HEK293 (cell line): ENCODE measurements at regions not wholly inside any gene's neighbourhood (a gene's known extent, or its start where the extent isn't known, plus 50 kb on each side); places are given as distances from the start of the nearest gene placed in this dataset.

Experiments used
- CTCF ChIA-PET: fragments of 350-600 bp; formaldehyde crosslinking; extraction: SDS; loops from one replicate; lab custom pipeline; 2021; ENCODE audit warnings: antibody characterized with exemption; lab: Yijun Ruan, JAX
- POLR2A ChIA-PET: fragments of 300-600 bp; formaldehyde crosslinking; extraction: SDS; loops from one replicate; lab custom pipeline; 2020; ENCODE audit warnings: antibody characterized with exemption, inconsistent platforms; lab: Yijun Ruan, JAX
- H3K27ac ChIP-seq: fragments of 200-500 bp; sonication (Bioruptor generic); 2 replicates; pipeline ENCODE4 v1.5.1; 2014; ENCODE audit warnings: low read depth, low read length, control low read depth, inconsistent platforms; ENCODE audit errors: extremely low read depth
- H3K36me3 ChIP-seq, 2 experiments: fragments of 200-500 bp in 1 of 2; sonication (Bioruptor generic) in 1 of 2; 1 replicate in 1 of 2; 2 replicates in 1 of 2; pipeline ENCODE4 v1.5.1; 2014 to 2017; ENCODE audit warnings: inconsistent platforms in 2 of 2, low read length in 2 of 2; ENCODE audit not compliant: control insufficient read depth in 2 of 2, insufficient read depth in 1 of 2
- H3K4me1 ChIP-seq: fragments of 200-500 bp; sonication (Bioruptor generic); 2 replicates; pipeline ENCODE4 v1.5.1; 2014; ENCODE audit warnings: mild to moderate bottlenecking, low read length, inconsistent platforms; ENCODE audit not compliant: control insufficient read depth, insufficient read depth
- H3K4me3 ChIP-seq: 2 replicates; pipeline ENCODE4 v1.5.1; 2011; ENCODE audit warnings: low read depth, mild to moderate bottlenecking, control low read depth, low read length, moderate library complexity
- H3K9me3 ChIP-seq: fragments of 200-500 bp; sonication (Bioruptor generic); 2 replicates; pipeline ENCODE4 v1.5.1; 2014; ENCODE audit warnings: low read depth, low read length, inconsistent platforms; ENCODE audit not compliant: control insufficient read depth, insufficient read depth
- FEZF1 ChIP-seq: fragments of 450-650 bp; formaldehyde crosslinking; IDR thresholded peaks from 2 replicates; pipeline ENCODE4 v1.5.1; 2016; ENCODE audit warnings: missing biosample characterization, missing genetic modification characterization
- KLF9 ChIP-seq: fragments of 450-650 bp; formaldehyde crosslinking; IDR thresholded peaks from 2 replicates; pipeline ENCODE4 v1.5.1; 2016; ENCODE audit warnings: missing biosample characterization, missing genetic modification characterization, low read depth
- OSR2 ChIP-seq: fragments of 450-650 bp; formaldehyde crosslinking; IDR thresholded peaks from 2 replicates; pipeline ENCODE4 v1.5.1; 2016; ENCODE audit warnings: missing biosample characterization, missing genetic modification characterization
- ZBTB17 ChIP-seq: fragments of 450-650 bp; formaldehyde crosslinking; IDR thresholded peaks from 2 replicates; pipeline ENCODE4 v1.5.1; 2016; ENCODE audit warnings: missing biosample characterization, missing genetic modification characterization
- ZBTB20 ChIP-seq: fragments of 450-650 bp; formaldehyde crosslinking; IDR thresholded peaks from 2 replicates; pipeline ENCODE4 v1.5.1; 2016; ENCODE audit warnings: missing biosample characterization, missing genetic modification characterization
- ZNF10 ChIP-seq: fragments of 450-650 bp; formaldehyde crosslinking; IDR thresholded peaks from 2 replicates; pipeline ENCODE4 v1.5.1; 2017; ENCODE audit warnings: missing biosample characterization, missing genetic modification characterization
- ZNF157 ChIP-seq: fragments of 450-650 bp; formaldehyde crosslinking; IDR thresholded peaks from 2 replicates; pipeline ENCODE4 v1.5.1; 2016; ENCODE audit warnings: missing biosample characterization, missing genetic modification characterization
- ZNF202 ChIP-seq: fragments of 450-650 bp; formaldehyde crosslinking; IDR thresholded peaks from 2 replicates; pipeline ENCODE4 v1.5.1; 2016; ENCODE audit warnings: missing biosample characterization, missing genetic modification characterization, borderline replicate concordance
- ZNF274 ChIP-seq, 2 experiments: fragments of 200-500 bp in 1 of 2; fragments of 450-650 bp in 1 of 2; sonication (Bioruptor generic) in 1 of 2; formaldehyde crosslinking in 1 of 2; IDR thresholded peaks; 2 replicates each; pipeline versions ENCODE4 v1.5.1 to v1.6.1; 2014 to 2016; ENCODE audit warnings: borderline replicate concordance in 1 of 2, inconsistent platforms in 1 of 2, low read length in 1 of 2, missing biosample characterization in 1 of 2, missing genetic modification characterization in 1 of 2
- ZNF394 ChIP-seq: fragments of 450-650 bp; formaldehyde crosslinking; IDR thresholded peaks from 2 replicates; pipeline ENCODE4 v1.5.1; 2016; ENCODE audit warnings: missing biosample characterization, missing genetic modification characterization, mild to moderate bottlenecking, moderate library complexity, borderline replicate concordance
- ZNF48 ChIP-seq: fragments of 450-650 bp; formaldehyde crosslinking; IDR thresholded peaks from 2 replicates; pipeline ENCODE4 v1.5.1; 2016; ENCODE audit warnings: missing biosample characterization, missing genetic modification characterization
- ZNF549 ChIP-seq: fragments of 450-650 bp; IDR thresholded peaks from 2 replicates; pipeline ENCODE4 v1.5.1; 2018; ENCODE audit warnings: missing biosample characterization, missing genetic modification characterization, mild to moderate bottlenecking, inconsistent platforms, moderate library complexity
- ZNF561 ChIP-seq: fragments of 450-650 bp; IDR thresholded peaks from 2 replicates; pipeline ENCODE4 v1.5.1; 2018; ENCODE audit warnings: missing biosample characterization, missing genetic modification characterization, borderline replicate concordance
- ZNF777 ChIP-seq: fragments of 450-650 bp; formaldehyde crosslinking; IDR thresholded peaks from 2 replicates; pipeline ENCODE4 v1.5.1; 2017; ENCODE audit warnings: missing biosample characterization, missing genetic modification characterization, borderline replicate concordance
- TF ChIP-seq, protein P1 (sequence below): fragments of 450-650 bp; formaldehyde crosslinking; IDR thresholded peaks from 2 replicates; pipeline ENCODE4 v1.5.1; 2016; ENCODE audit warnings: missing biosample characterization, missing genetic modification characterization, borderline replicate concordance
- TF ChIP-seq, protein P2 (sequence below): fragments of 450-650 bp; formaldehyde crosslinking; conservative IDR thresholded peaks from 2 replicates; pipeline ENCODE4 v1.5.1; 2016; ENCODE audit warnings: low read depth, missing biosample characterization, missing genetic modification characterization
- TF ChIP-seq, protein P3 (sequence below): fragments of 450-650 bp; formaldehyde crosslinking; IDR thresholded peaks from 2 replicates; pipeline ENCODE4 v1.5.1; 2016; ENCODE audit warnings: missing biosample characterization, missing genetic modification characterization
- TF ChIP-seq, protein P4 (sequence below): fragments of 450-650 bp; formaldehyde crosslinking; IDR thresholded peaks from 2 replicates; pipeline ENCODE4 v1.5.1; 2016; ENCODE audit warnings: missing biosample characterization, missing genetic modification characterization
- TF ChIP-seq, protein P5 (sequence below): fragments of 450-650 bp; formaldehyde crosslinking; IDR thresholded peaks from 2 replicates; pipeline ENCODE4 v1.5.1; 2016; ENCODE audit warnings: missing biosample characterization, missing genetic modification characterization, borderline replicate concordance

DNA sequence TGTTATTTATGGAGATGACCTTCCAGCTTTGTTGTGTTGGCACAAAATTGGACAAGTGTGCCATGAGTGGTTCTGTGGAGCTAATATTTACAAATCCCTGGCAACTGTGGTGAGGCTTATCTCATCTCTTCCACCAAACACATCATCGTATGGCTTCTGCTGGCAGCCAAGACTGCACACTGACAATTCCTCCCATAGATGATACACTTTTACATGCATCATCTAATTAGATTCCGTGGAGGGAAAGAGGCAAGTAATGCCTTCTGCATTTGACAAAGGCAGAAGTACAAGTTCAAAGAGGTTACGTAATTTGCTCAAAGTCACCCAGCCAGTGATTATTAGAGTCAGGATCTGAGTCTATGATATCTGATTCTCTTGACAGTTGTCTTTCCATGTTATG lies 62.7 kb upstream of the KIRREL3 start:
- H3K4me3 ChIP-seq = no peak overlapping the region
- H3K27ac ChIP-seq = no peak overlapping the region
- no peaks in the 10 kb centered on the region for H3K4me1 ChIP-seq
- POLR2A ChIA-PET = no interaction called here
- H3K36me3 ChIP-seq = no peaks in the 10 kb centered on the region
- no peaks in the 10 kb centered on the region for H3K9me3 ChIP-seq
- no peak for TF ChIP-seq OSR2 (tag by site-specific recombination)
- no peak for TF ChIP-seq ZBTB17 (tag by site-specific recombination)
- TF ChIP-seq ZNF274 (IDR thresholded peaks at IDR 0.05; ENCODE audit: low read length) = no peak
- TF ChIP-seq ZNF274 (tag by site-specific recombination; IDR thresholded peaks at IDR 0.05; ENCODE audit: borderline replicate concordance) = no peak
- TF ChIP-seq ZBTB20 (tag by site-specific recombination) = no peak
- TF ChIP-seq, protein P1, sequence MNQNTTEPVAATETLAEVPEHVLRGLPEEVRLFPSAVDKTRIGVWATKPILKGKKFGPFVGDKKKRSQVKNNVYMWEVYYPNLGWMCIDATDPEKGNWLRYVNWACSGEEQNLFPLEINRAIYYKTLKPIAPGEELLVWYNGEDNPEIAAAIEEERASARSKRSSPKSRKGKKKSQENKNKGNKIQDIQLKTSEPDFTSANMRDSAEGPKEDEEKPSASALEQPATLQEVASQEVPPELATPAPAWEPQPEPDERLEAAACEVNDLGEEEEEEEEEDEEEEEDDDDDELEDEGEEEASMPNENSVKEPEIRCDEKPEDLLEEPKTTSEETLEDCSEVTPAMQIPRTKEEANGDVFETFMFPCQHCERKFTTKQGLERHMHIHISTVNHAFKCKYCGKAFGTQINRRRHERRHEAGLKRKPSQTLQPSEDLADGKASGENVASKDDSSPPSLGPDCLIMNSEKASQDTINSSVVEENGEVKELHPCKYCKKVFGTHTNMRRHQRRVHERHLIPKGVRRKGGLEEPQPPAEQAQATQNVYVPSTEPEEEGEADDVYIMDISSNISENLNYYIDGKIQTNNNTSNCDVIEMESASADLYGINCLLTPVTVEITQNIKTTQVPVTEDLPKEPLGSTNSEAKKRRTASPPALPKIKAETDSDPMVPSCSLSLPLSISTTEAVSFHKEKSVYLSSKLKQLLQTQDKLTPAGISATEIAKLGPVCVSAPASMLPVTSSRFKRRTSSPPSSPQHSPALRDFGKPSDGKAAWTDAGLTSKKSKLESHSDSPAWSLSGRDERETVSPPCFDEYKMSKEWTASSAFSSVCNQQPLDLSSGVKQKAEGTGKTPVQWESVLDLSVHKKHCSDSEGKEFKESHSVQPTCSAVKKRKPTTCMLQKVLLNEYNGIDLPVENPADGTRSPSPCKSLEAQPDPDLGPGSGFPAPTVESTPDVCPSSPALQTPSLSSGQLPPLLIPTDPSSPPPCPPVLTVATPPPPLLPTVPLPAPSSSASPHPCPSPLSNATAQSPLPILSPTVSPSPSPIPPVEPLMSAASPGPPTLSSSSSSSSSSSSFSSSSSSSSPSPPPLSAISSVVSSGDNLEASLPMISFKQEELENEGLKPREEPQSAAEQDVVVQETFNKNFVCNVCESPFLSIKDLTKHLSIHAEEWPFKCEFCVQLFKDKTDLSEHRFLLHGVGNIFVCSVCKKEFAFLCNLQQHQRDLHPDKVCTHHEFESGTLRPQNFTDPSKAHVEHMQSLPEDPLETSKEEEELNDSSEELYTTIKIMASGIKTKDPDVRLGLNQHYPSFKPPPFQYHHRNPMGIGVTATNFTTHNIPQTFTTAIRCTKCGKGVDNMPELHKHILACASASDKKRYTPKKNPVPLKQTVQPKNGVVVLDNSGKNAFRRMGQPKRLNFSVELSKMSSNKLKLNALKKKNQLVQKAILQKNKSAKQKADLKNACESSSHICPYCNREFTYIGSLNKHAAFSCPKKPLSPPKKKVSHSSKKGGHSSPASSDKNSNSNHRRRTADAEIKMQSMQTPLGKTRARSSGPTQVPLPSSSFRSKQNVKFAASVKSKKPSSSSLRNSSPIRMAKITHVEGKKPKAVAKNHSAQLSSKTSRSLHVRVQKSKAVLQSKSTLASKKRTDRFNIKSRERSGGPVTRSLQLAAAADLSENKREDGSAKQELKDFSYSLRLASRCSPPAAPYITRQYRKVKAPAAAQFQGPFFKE (tag by site-specific recombination) = no peak
- TF ChIP-seq ZNF157 (tag by site-specific recombination) = no peak
- TF ChIP-seq, protein P2, sequence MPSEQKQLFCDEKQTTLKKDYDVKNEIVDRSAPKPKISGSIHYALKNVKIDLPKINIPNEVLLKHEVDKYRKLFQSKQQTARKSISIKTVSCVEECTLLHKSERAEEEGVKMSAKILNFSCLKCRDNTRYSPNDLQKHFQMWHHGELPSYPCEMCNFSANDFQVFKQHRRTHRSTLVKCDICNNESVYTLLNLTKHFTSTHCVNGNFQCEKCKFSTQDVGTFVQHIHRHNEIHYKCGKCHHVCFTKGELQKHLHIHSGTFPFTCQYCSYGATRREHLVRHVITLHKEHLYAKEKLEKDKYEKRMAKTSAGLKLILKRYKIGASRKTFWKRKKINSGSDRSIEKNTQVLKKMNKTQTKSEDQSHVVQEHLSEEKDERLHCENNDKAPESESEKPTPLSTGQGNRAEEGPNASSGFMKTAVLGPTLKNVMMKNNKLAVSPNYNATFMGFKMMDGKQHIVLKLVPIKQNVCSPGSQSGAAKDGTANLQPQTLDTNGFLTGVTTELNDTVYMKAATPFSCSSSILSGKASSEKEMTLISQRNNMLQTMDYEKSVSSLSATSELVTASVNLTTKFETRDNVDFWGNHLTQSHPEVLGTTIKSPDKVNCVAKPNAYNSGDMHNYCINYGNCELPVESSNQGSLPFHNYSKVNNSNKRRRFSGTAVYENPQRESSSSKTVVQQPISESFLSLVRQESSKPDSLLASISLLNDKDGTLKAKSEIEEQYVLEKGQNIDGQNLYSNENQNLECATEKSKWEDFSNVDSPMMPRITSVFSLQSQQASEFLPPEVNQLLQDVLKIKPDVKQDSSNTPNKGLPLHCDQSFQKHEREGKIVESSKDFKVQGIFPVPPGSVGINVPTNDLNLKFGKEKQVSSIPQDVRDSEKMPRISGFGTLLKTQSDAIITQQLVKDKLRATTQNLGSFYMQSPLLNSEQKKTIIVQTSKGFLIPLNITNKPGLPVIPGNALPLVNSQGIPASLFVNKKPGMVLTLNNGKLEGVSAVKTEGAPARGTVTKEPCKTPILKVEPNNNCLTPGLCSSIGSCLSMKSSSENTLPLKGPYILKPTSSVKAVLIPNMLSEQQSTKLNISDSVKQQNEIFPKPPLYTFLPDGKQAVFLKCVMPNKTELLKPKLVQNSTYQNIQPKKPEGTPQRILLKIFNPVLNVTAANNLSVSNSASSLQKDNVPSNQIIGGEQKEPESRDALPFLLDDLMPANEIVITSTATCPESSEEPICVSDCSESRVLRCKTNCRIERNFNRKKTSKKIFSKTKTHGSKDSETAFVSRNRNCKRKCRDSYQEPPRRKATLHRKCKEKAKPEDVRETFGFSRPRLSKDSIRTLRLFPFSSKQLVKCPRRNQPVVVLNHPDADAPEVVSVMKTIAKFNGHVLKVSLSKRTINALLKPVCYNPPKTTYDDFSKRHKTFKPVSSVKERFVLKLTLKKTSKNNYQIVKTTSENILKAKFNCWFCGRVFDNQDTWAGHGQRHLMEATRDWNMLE (tag by site-specific recombination) = no peak
- TF ChIP-seq FEZF1 (tag by site-specific recombination) = no peak
- TF ChIP-seq ZNF777 = no peak
- CTCF ChIA-PET = interaction anchor here (0.6 to 2.7 kb wide), 3 partner anchors 11 to 780 kb away, joined by 3 to 10 read pairs (median 5); no protein-coding TSS in a partner anchor

DNA sequence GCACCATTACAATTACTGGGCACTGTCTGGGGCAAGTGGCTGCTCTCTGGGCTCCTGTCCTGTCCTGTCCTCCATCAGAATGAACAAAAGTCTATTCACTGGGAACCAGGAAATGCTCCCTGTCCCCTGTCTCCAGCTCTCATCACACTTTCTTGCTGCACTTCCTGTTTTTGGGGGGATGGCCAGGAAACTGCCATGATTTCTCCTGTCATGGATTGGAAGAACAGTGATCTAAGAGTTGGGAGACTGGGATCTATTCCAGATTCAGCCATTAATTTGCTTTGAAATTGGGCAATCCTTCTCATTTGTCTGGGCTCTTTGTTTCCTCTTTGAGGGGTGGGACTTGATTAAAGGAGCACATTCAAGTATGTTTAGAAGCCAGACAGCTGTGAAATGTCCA lies 61.4 kb upstream of the KIRREL3 start:
- Histone ChIP-seq H3K4me1 (no peaks in the 10 kb centered on the region), H3K36me3 (no peaks in the 10 kb centered on the region), H3K4me3 (no peak overlapping the region), H3K9me3 (no peaks in the 10 kb centered on the region), H3K27ac (no peak overlapping the region)
- POLR2A ChIA-PET = no interaction called here
- CTCF ChIA-PET = no interaction called here
- TF ChIP-seq, protein P3, sequence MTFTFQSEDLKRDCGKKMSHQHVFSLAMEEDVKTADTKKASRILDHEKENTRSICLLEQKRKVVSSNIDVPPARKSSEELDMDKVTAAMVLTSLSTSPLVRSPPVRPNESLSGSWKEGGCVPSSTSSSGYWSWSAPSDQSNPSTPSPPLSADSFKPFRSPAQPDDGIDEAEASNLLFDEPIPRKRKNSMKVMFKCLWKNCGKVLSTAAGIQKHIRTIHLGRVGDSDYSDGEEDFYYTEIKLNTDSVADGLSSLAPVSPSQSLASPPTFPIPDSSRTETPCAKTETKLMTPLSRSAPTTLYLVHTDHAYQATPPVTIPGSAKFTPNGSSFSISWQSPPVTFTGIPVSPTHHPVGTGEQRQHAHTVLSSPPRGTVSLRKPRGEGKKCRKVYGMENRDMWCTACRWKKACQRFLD (tag by site-specific recombination) = no peak
- TF ChIP-seq ZNF48 (tag by site-specific recombination) (no peak), ZNF10 (tag by site-specific recombination) (no peak), ZNF394 (no peak), ZNF202 (no peak), ZNF561 (tag by site-specific recombination) (no peak), ZNF549 (no peak), KLF9 (tag by site-specific recombination) (no peak)
- TF ChIP-seq, protein P4, sequence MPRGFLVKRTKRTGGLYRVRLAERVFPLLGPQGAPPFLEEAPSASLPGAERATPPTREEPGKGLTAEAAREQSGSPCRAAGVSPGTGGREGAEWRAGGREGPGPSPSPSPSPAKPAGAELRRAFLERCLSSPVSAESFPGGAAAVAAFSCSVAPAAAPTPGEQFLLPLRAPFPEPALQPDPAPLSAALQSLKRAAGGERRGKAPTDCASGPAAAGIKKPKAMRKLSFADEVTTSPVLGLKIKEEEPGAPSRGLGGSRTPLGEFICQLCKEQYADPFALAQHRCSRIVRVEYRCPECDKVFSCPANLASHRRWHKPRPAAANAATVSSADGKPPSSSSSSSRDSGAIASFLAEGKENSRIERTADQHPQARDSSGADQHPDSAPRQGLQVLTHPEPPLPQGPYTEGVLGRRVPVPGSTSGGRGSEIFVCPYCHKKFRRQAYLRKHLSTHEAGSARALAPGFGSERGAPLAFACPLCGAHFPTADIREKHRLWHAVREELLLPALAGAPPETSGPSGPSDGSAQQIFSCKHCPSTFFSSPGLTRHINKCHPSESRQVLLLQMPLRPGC (tag by site-specific recombination) = no peak
- TF ChIP-seq, protein P5, sequence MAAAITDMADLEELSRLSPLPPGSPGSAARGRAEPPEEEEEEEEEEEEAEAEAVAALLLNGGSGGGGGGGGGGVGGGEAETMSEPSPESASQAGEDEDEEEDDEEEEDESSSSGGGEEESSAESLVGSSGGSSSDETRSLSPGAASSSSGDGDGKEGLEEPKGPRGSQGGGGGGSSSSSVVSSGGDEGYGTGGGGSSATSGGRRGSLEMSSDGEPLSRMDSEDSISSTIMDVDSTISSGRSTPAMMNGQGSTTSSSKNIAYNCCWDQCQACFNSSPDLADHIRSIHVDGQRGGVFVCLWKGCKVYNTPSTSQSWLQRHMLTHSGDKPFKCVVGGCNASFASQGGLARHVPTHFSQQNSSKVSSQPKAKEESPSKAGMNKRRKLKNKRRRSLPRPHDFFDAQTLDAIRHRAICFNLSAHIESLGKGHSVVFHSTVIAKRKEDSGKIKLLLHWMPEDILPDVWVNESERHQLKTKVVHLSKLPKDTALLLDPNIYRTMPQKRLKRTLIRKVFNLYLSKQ (tag by site-specific recombination) = no peak
